HuH-7 (cell line): ENCODE measurements at regions not wholly inside any gene's neighbourhood (a gene's known extent, or its start where the extent isn't known, plus 50 kb on each side); places are given as distances from the start of the nearest gene placed in this dataset.
"Not testable (repeated sequence)": the region's sequence is repeated elsewhere in the genome, so short reads cannot be mapped to it uniquely, and the experiment has no call there.

Experiments
- DNase-seq: peaks from one replicate; pipeline ENCODE4 v3.0.0; 2011; ENCODE audit warnings: low spot score

GRCh38 chr5:106986006-106986405, 684.7 kb downstream of the EFNA5 start:
- no peak for DNase-seq

DNA sequence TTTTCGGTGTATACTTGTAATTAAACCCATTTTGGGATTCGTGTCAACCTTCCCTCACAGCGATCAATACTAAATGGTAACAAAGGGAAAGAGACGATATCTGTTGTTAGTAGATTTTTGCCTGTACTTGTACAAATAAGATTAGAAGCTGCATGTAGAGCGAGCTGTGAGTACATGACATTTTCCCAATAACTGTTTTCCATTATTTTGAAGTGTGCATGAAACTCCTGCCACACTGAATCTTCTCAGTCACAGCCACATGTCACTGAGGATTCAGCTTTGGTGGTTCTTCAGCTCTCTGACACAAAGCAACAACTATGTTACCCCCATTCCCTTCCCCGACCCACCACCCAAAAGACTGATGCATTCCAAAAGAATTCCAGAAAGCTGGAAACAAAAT, 685.6 kb downstream of the EFNA5 start:
- no peak for DNase-seq

GRCh38 chr5:106979178-106979577, 691.6 kb downstream of the EFNA5 start:
- DNase-seq: not testable (repeated sequence)

DNA sequence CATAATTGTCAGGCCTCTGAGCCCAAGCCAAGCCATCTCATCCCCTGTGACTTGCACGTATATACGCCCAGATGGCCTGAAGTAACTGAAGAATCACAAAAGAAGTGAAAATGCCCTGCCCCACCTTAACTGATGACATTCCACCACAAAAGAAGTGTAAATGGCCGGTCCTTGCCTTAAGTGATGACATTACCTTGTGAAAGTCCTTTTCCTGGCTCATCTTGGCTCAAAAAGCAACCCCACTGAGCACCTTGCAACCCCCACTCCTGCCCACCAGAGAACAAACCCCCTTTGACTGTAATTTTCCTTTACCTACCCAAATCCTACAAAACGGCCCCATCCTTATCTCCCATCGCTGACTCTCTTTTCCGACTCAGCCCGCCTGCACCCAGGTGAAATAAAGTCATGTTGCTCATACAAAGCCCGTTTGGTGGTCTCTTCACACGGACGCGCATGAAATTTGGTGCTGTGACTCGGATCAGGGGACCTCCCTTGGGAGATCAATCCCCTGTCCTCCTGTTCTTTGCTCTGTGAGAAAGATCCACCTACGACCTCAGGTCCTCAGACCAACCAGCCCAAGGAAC, 692.1 kb downstream of the EFNA5 start:
- not testable (repeated sequence) for DNase-seq

DNA sequence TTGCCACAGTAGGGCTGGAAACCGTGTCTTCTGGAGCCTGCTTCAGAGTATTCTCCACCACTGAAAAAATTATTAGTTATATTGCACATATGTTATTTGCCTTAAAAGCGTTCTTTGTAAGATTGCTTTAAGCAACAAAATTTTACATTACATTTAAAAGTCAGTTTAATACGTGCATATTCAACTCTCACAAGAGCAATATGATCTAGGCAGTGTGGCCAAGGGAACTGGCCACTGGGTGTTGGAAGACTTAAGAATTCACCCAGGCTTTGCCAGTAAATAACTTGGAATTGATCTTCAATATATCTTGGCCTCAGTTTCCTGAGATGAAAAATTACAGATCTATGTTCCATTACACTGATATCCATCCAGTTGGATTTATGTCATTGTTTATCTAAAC, 694.4 kb downstream of the EFNA5 start:
- no peak for DNase-seq

GRCh38 chr5:106974272-106974671, 696.5 kb downstream of the EFNA5 start:
- no peak for DNase-seq

- DNase-seq: no peak
Observed at GRCh38 chr5:106966686-106967315, 703.9 kb downstream of the EFNA5 start.

DNA sequence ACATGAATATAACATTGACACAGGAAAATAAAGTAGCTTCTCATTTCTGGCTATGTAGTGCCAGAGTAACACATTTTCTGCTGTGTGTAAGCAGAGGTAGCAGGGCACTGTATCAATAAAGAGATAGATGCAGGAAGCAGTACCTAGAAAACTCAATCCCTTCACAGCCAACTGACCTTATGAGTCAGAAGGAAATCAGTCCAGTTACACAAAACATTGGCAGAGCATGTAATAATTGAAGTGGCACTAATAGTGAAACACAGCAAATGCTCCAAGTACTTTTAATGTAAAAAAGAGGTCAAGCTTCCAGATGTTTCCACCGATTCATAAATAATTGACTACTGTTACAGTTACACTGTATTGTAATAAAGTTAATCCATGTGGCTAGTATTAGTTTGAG, 706.6 kb downstream of the EFNA5 start:
- no peak for DNase-seq

GRCh38 chr5:106963630-106964029, 707.1 kb downstream of the EFNA5 start:
- DNase-seq: no peak

GRCh38 chr5:106962464-106963230, 708.1 kb downstream of the EFNA5 start:
- no peak for DNase-seq

DNA sequence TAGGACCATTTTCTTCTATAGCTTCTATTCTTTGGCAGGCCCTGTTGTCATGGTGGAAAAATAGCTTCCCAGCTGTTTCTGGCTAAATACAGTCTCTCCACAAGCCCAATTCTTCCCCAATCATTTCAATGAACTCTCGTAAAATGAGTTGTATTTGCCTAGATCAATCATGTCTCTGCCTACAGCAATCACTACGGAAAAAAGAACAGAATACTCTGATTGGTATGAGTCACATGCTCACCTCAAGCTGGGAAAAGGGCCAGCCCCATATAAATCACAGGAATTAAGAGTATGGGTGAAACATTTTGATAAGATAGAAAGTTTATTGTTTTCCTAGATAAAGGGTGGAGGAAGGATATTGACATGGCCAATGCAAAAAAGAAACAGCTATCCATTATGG, 711.4 kb downstream of the EFNA5 start:
- DNase-seq: no peak

- no peak for DNase-seq
Observed at GRCh38 chr5:106957336-106957735, 713.4 kb downstream of the EFNA5 start.

- DNase-seq: no peak
Observed at GRCh38 chr5:106956886-106957285, 713.9 kb downstream of the EFNA5 start.

- no peak for DNase-seq
Observed at GRCh38 chr5:106956187-106956586, 714.5 kb downstream of the EFNA5 start.

DNA sequence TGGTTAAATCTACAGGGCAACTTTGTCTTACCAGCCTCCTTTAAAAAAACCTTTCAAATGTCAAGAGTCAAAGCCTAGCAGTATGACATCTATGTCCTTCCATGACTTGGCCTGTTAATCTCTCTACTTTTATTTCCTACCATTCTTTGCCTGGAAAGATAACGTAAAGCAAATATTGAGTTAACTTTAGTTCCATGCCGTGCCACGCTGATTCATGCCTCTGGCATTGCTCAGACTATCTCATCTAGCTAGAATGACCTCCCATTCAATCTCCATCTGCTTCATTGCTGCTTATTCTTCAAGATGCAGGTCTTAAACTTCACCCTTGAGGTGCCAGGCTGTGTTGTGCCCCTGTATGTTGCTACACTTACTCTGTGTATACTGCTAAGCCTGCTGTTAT, 729.8 kb downstream of the EFNA5 start:
- no peak for DNase-seq

DNA sequence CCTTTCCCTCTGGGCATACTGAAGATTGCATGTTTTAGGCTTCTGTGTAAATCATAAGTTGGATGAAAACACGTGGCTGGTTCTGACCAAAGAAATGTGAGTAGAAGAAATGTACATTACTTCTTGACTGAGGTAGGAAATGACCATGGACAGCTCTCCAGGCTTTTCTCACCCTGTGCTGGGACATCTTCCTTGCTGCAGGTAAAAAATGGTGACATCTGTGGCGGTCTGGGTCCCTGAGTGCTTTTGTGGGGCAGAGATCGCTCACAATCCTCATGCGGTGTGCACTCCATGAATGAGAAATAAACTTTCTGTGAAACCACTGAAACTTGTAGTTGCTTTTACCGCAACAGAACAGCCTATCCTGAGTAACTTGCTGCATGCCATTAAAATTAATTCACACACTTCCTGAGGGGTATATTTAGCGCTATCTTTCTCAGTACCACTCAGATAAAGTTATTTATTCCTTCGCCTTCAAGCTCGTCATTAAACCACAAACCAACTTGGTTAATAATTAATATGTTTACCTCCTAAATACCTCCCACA, 730.4 kb downstream of the EFNA5 start:
- no peak for DNase-seq

DNA sequence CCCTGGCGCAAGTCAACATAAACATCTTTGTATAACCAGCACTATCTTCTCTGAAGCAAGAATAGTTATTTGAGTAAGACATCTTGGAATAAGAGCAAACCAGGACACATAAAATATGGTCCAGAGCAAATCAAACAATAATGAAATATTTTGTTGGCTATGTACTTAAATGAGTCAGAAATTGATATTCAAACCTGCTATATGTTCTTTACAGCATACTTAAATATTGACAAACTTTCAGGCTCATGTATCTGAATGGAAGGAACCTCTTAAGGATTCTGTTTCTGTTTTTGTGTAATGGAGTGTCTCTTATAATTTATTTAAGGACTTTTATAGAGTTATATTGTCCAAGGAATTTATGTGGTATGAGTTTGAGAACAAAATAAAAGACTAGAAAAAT, 747.3 kb downstream of the EFNA5 start:
- DNase-seq: no peak

DNA sequence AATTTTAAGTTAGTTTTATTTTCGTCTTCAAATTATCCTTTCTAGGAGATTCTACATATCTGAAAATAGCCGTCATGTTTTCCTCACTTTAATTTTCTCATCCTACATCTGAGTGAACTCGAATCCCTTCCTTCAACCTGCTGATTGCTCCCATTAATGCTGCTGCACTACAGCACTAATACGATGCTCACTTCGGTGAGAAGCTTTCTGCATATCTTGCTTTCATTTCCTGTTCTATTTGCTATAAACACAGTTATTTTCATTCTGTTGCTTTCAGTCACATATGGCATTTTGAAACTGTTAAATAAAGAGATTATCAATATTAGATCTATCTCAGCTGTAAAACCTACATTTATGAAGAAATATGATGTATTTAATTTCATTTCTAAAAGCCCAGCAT, 749.2 kb downstream of the EFNA5 start:
- no peak for DNase-seq

DNA sequence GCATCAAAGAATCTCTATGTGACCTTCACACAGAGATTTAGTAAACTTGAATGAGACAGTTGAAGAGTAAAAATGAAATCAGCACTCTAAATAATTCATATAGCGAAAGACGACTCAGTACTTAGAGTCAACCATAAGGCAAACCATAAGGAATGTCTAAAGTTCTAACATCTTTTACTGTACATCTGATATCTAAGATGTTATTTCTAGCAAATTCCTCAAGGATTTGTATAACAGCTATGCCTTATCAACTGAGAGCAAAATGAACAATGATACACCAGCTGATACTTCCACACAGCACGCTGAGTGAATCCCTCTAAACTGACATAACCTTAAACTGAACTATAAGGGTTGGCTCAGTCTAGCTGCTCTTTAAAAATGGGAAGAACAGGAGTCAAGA, 760.3 kb downstream of the EFNA5 start:
- no peak for DNase-seq

GRCh38 chr5:106909716-106910115, 761.0 kb downstream of the EFNA5 start:
- DNase-seq: no peak

- DNase-seq: no peak
Observed at GRCh38 chr5:106907979-106908378, 762.8 kb downstream of the EFNA5 start.

DNA sequence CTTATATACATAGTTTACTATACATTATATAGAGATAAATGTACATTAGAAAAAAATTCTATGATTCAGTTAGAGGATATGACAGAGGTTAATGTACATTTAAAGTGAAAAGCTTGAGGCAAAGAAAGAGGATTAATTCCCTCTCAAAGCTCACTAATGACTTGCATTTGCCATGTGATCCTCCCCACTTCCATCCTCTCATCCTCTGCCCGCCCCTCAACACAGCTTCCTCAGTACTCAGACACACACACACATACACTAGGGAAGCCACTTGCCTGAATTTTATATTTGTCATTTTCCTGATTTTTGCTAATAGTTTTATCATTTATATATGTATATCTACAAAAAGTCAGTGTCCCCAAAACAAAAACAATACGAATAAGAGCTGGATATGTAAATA, 764.5 kb downstream of the EFNA5 start:
- DNase-seq: no peak

DNA sequence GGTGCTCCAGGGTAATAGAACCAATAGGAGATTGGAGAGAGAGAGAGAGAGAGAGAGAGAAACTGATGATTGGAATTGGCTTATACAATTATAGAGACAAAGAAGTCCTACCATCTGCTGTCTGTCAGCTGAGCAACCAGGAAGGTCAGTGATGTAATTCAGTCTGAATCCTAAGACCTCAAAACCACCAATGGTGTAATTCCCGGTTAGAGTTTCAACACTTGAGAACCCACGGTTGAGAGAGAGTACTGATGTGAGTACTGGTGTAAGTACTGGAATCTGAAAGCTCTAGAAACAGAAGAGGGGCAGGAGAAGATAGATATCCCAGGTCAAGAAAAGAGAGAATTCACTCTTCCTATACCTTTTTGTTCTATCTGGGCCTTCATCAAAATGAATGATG, 775.8 kb downstream of the EFNA5 start:
- DNase-seq: no peak
